MG63 (cell line): ENCODE measurements at regions not wholly inside any gene's neighbourhood (a gene's known extent, or its start where the extent isn't known, plus 50 kb on each side); places are given as distances from the start of the nearest gene placed in this dataset.

Experiments
- DNase-seq: peaks from one replicate; pipeline ENCODE4 v3.0.0-alpha.2; 2020
- H3K27me3 ChIP-seq: fragments of 250-450 bp; sonication (Bioruptor Pico); 2 replicates; pipeline ENCODE4 v1.5.1; 2020; ENCODE audit warnings: mild to moderate bottlenecking, moderate library complexity
- H3K36me3 ChIP-seq: fragments of 250-450 bp; sonication (Bioruptor Pico); 2 replicates; pipeline ENCODE4 v1.5.1; 2020; ENCODE audit warnings: mild to moderate bottlenecking, moderate library complexity
- H3K4me3 ChIP-seq: fragments of 250-450 bp; sonication (Bioruptor Pico); 2 replicates; pipeline ENCODE4 v1.5.1; 2020; ENCODE audit warnings: mild to moderate bottlenecking, moderate library complexity
- H3K9me3 ChIP-seq: fragments of 250-450 bp; sonication (Bioruptor Pico); 2 replicates; pipeline ENCODE4 v1.5.1; 2020; ENCODE audit warnings: mild to moderate bottlenecking, moderate library complexity

GRCh38 chr6:81997090-81997926 lies 244.8 kb upstream of the TENT5A start:
- Histone ChIP-seq H3K36me3 (no peaks in the 10 kb centered on the region), H3K4me3 (no peak overlapping the region)
- peak; percentile 61 for DNase-seq

GRCh38 chr6:81996414-81996813 lies 243.9 kb upstream of the TENT5A start:
- no peak for DNase-seq
- H3K4me3 ChIP-seq: no peak overlapping the region
- H3K9me3 ChIP-seq: no peaks in the 10 kb centered on the region; the same call in 1 of the 2 replicates
- H3K36me3 ChIP-seq: no peaks in the 10 kb centered on the region
- no peaks in the 10 kb centered on the region for H3K27me3 ChIP-seq

More at GRCh38 chr6:81997090-81997926, 244.8 kb upstream of the TENT5A start:
- no peaks in the 10 kb centered on the region; the same call in 1 of the 2 replicates for H3K9me3 ChIP-seq
- no peaks in the 10 kb centered on the region for H3K27me3 ChIP-seq

GRCh38 chr6:81995548-81996289 lies 243.2 kb upstream of the TENT5A start:
- no peaks in the 10 kb centered on the region for H3K36me3 ChIP-seq
- no peak overlapping the region for H3K4me3 ChIP-seq
- DNase-seq: no peak
- H3K9me3 ChIP-seq: no peaks in the 10 kb centered on the region; the same call in 1 of the 2 replicates
- no peaks in the 10 kb centered on the region for H3K27me3 ChIP-seq

GRCh38 chr6:81988871-81989270 lies 236.4 kb upstream of the TENT5A start:
- Histone ChIP-seq H3K27me3 (no peaks in the 10 kb centered on the region), H3K9me3 (peaks cover 2% of the 10 kb centered on the region; the same call in 1 of the 2 replicates), H3K36me3 (no peaks in the 10 kb centered on the region), H3K4me3 (no peak overlapping the region)
- no peak for DNase-seq

- no peak overlapping the region for H3K4me3 ChIP-seq
- peaks cover 2% of the 10 kb centered on the region; the same call in 1 of the 2 replicates for H3K9me3 ChIP-seq
- H3K36me3 ChIP-seq: no peaks in the 10 kb centered on the region
- no peaks in the 10 kb centered on the region for H3K27me3 ChIP-seq
- DNase-seq: no peak
These were observed 236.0 kb upstream of the TENT5A start for GRCh38 chr6:81988446-81988845.

- Histone ChIP-seq H3K36me3 (no peaks in the 10 kb centered on the region), H3K9me3 (0 out of 2 replicates have a peak, but pooled peaks cover 2% of the 10 kb centered on the region), H3K27me3 (no peaks in the 10 kb centered on the region), H3K4me3 (no peak overlapping the region)
- no peak for DNase-seq
These were observed 234.8 kb upstream of the TENT5A start for GRCh38 chr6:81987293-81987692.

GRCh38 chr6:81985191-81985590 lies 232.7 kb upstream of the TENT5A start:
- Histone ChIP-seq H3K9me3 (peaks cover 3% of the 10 kb centered on the region; the same call in 1 of the 2 replicates), H3K4me3 (no peak overlapping the region), H3K27me3 (no peaks in the 10 kb centered on the region; the same call in 1 of the 2 replicates), H3K36me3 (no peaks in the 10 kb centered on the region)
- no peak for DNase-seq

GRCh38 chr6:81984599-81984998 lies 232.1 kb upstream of the TENT5A start:
- Histone ChIP-seq H3K36me3 (no peaks in the 10 kb centered on the region), H3K4me3 (no peak overlapping the region), H3K9me3 (peaks cover 7% of the 10 kb centered on the region; the same call in 1 of the 2 replicates), H3K27me3 (no peaks in the 10 kb centered on the region; the same call in 1 of the 2 replicates)
- no peak for DNase-seq

- Histone ChIP-seq H3K36me3 (no peaks in the 10 kb centered on the region), H3K4me3 (no peak overlapping the region), H3K9me3 (peaks cover 7% of the 10 kb centered on the region; the same call in 1 of the 2 replicates), H3K27me3 (no peaks in the 10 kb centered on the region; the same call in 1 of the 2 replicates)
- no peak for DNase-seq
These were observed 229.3 kb upstream of the TENT5A start for GRCh38 chr6:81981812-81982211.

- Histone ChIP-seq H3K4me3 (no peak overlapping the region), H3K9me3 (peaks cover 7% of the 10 kb centered on the region; the same call in 1 of the 2 replicates), H3K27me3 (no peaks in the 10 kb centered on the region; the same call in 1 of the 2 replicates), H3K36me3 (no peaks in the 10 kb centered on the region)
- DNase-seq: no peak
These were observed 227.3 kb upstream of the TENT5A start for GRCh38 chr6:81979767-81980166.

GRCh38 chr6:81979329-81979728 lies 226.8 kb upstream of the TENT5A start:
- Histone ChIP-seq H3K4me3 (no peak overlapping the region), H3K9me3 (peaks cover 7% of the 10 kb centered on the region; the same call in 1 of the 2 replicates), H3K36me3 (no peaks in the 10 kb centered on the region), H3K27me3 (no peaks in the 10 kb centered on the region; the same call in 1 of the 2 replicates)
- DNase-seq: no peak

GRCh38 chr6:81978230-81978629 lies 225.7 kb upstream of the TENT5A start:
- H3K9me3 ChIP-seq: peaks cover 7% of the 10 kb centered on the region; the same call in 1 of the 2 replicates
- H3K36me3 ChIP-seq: no peaks in the 10 kb centered on the region
- no peak for DNase-seq
- no peaks in the 10 kb centered on the region; the same call in 1 of the 2 replicates for H3K27me3 ChIP-seq
- H3K4me3 ChIP-seq: no peak overlapping the region

GRCh38 chr6:81977486-81977885 lies 225.0 kb upstream of the TENT5A start:
- Histone ChIP-seq H3K4me3 (no peak overlapping the region), H3K27me3 (no peaks in the 10 kb centered on the region; the same call in 1 of the 2 replicates), H3K9me3 (peaks cover 7% of the 10 kb centered on the region), H3K36me3 (no peaks in the 10 kb centered on the region)
- no peak for DNase-seq

- Histone ChIP-seq H3K4me3 (no peak overlapping the region), H3K9me3 (no peaks in the 10 kb centered on the region; the same call in none of the 2 replicates), H3K27me3 (no peaks in the 10 kb centered on the region), H3K36me3 (no peaks in the 10 kb centered on the region)
- DNase-seq: no peak
These were observed 217.3 kb upstream of the TENT5A start for GRCh38 chr6:81969814-81970213.

- no peak overlapping the region for H3K4me3 ChIP-seq
- DNase-seq: no peak
- no peaks in the 10 kb centered on the region for H3K27me3 ChIP-seq
- H3K9me3 ChIP-seq: no peaks in the 10 kb centered on the region; the same call in none of the 2 replicates
- H3K36me3 ChIP-seq: no peaks in the 10 kb centered on the region
These were observed 216.5 kb upstream of the TENT5A start for GRCh38 chr6:81969011-81969410.

GRCh38 chr6:81966968-81967367 lies 214.5 kb upstream of the TENT5A start:
- H3K36me3 ChIP-seq: no peaks in the 10 kb centered on the region

GRCh38 chr6:81962198-81962597 lies 209.7 kb upstream of the TENT5A start:
- Histone ChIP-seq H3K9me3 (no peaks in the 10 kb centered on the region), H3K36me3 (no peaks in the 10 kb centered on the region), H3K4me3 (no peak overlapping the region), H3K27me3 (no peaks in the 10 kb centered on the region)
- no peak for DNase-seq

More at GRCh38 chr6:81966968-81967367, 214.5 kb upstream of the TENT5A start:
- Histone ChIP-seq H3K9me3 (no peaks in the 10 kb centered on the region; the same call in 1 of the 2 replicates), H3K27me3 (no peaks in the 10 kb centered on the region), H3K4me3 (no peak overlapping the region)
- DNase-seq: no peak
